Sigmoid colon (tissue), 4 donors: ENCODE measurements at regions not wholly inside any gene's neighbourhood (a gene's known extent, or its start where the extent isn't known, plus 50 kb on each side); places are given as distances from the start of the nearest gene placed in this dataset.

Source experiments
- CTCF ChIP-seq, 4 experiments: fragments of 450-650 bp in 3 of 4; fragments of 200-600 bp in 1 of 4; IDR thresholded peaks; one replicate each; pipeline ENCODE4 v1.5.1; 2016 to 2019; ENCODE audit warnings: antibody characterized with exemption in 4 of 4, mild to moderate bottlenecking in 3 of 4, moderate library complexity in 2 of 4
- POLR2AphosphoS5 ChIP-seq, 4 donors: sonication (generic); formaldehyde crosslinking; IDR thresholded peaks; one replicate each; pipeline ENCODE4 v1.6.1; 2017; ENCODE audit warnings: antibody characterized with exemption in 4 of 4

GRCh38 chr7:148537435-148537834, 53.1 kb upstream of the C7orf33 start:
- TF ChIP-seq CTCF (IDR thresholded peaks at IDR 0.05) (no peak), POLR2AphosphoS5 (IDR thresholded peaks at IDR 0.05) (no peak)
